GM12875 (cell line): ENCODE measurements at regions not wholly inside any gene's neighbourhood (a gene's known extent, or its start where the extent isn't known, plus 50 kb on each side); places are given as distances from the start of the nearest gene placed in this dataset.

Experiments
- H3K4me3 ChIP-seq: one replicate; pipeline ENCODE4 v1.5.1; 2011; ENCODE audit warnings: low read depth, low read length, control low read depth
- CTCF ChIP-seq: IDR thresholded peaks from 2 replicates; pipeline ENCODE4 v1.5.1; 2011; ENCODE audit warnings: low read depth, mild to moderate bottlenecking, control low read depth, inconsistent platforms, low read length, moderate library complexity, borderline replicate concordance; ENCODE audit not compliant: insufficient read depth

GRCh38 chr3:31361371-31362273 lies 171.1 kb upstream of the STT3B start:
- TF ChIP-seq CTCF, result no peak
- H3K4me3 ChIP-seq, result no peak overlapping the region

GRCh38 chr3:31364188-31364587 lies 168.5 kb upstream of the STT3B start:
- H3K4me3 ChIP-seq, result no peak overlapping the region
- TF ChIP-seq CTCF, result no peak

GRCh38 chr3:31364711-31365110 lies 168.0 kb upstream of the STT3B start:
- 0 out of 2 replicates have a peak, but pooled peaks have one; percentile 4 for TF ChIP-seq CTCF
- H3K4me3 ChIP-seq, result no peak overlapping the region

- no peak for TF ChIP-seq CTCF
- no peak overlapping the region for H3K4me3 ChIP-seq
These were observed 165.2 kb upstream of the STT3B start for GRCh38 chr3:31367518-31367917.

GRCh38 chr3:31369637-31370379 lies 162.9 kb upstream of the STT3B start:
- TF ChIP-seq CTCF, result no peak
- H3K4me3 ChIP-seq, result no peak overlapping the region

GRCh38 chr3:31370380-31370666 lies 162.4 kb upstream of the STT3B start:
- TF ChIP-seq CTCF, result no peak
- H3K4me3 ChIP-seq, result no peak overlapping the region
